HG02610 (cell line): ENCODE measurements at regions not wholly inside any gene's neighbourhood (a gene's known extent, or its start where the extent isn't known, plus 50 kb on each side); places are given as distances from the start of the nearest gene placed in this dataset.
"Not testable (repeated sequence)": the region's sequence is repeated elsewhere in the genome, so short reads cannot be mapped to it uniquely, and the experiment has no call there.

ENCODE experiments used
- ATAC-seq: cut with Tn5 transposase; IDR thresholded peaks from one replicate; pipeline ENCODE4 v1.9.1; 2021; ENCODE audit warnings: mild to moderate bottlenecking, moderate library complexity; ENCODE audit not compliant: unreplicated experiment

DNA sequence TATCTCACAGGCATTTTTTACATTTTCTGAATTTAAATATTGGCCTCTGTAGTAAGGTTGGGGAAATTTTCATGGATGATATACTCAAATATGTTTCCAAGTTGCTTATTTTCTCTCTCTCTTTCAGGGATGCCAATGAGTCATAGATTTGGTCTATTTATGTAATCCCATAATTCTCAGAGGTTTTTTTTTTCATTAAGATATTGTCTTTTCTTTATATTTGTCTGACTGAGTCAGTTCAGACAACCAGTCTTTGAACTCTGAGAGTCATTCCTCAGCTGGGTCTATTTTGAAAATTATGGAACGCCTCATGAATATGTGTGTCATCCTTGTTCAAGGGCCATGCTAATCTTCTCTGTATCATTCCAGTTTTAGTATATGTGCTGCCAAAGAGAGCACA lies 223.2 kb downstream of the PCSK1 start:
- no peak for ATAC-seq

DNA sequence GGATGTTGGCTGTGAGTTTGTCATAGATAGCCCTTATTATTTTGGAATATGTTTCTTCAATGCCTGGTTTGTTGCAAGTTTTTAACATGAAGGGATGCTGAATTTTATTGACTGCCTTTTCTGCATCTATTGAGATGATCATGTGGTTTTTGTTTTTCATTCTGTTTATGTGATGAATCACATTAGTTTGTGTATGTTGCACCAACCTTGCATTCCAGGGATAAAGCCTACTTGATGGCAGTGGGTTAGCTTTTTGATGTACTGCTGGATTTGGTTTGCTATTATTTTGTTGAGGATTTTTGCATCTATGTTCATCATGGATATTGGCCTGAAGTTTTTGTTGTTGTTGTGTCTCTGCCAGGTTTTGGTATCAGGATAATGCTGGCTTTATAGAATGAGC lies 225.6 kb downstream of the PCSK1 start:
- no peak for ATAC-seq

DNA sequence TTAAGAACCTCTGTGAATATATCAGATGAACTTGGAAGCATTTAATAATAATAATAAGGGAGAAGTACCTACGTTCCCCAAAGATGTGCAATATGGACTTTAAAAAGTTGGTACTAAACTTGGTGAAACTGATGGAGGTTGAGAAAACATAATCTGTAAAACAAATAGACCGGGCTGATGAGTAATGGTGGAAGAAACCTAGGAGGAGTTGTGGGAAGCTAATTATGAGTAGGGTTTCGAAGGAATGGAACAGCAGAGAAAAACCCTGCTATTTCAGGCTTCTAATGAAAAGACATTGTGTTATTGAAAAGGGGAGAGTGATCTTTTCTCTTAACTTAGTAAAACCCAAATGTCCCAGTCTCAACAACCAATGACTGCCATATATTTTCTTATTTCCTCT lies 229.3 kb downstream of the PCSK1 start:
- ATAC-seq = no peak

DNA sequence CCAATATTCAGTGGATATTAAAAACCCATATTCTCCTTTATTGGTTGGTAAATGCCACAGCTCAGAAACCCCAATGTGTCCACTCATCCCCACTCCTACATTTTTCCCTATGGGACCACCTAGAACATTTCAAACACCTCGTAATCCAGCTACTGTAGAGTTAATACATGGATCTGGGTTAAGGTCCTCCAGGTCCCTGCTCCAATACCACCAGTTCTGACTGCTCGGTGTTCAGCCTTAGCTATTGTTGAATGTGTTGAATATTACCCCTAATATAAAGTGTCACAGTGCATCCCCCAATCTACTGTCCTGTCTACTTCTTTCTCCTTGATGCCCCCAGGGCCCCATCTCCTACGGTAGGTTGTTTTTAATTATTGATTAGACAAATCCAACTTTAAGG lies 231.5 kb downstream of the PCSK1 start:
- ATAC-seq = no peak

DNA sequence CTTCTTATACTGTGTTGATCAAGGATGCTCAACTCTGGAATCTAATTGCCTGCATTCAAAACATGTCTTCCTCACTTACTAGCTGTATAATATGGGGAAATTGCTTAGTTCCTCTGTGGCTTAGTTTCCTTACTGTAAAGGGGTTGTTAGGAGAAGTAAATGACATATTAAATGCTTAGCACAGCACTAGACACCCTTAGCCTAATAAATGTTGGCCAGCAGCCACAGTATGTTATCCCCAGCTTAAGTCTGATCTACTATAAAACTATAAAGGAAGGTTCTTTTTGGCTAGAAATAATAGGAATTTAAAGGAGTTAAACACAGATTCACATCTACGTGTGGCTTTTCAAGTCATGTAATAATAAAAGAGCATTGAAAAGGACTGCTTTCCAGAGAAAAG lies 232.4 kb downstream of the PCSK1 start:
- no peak for ATAC-seq

DNA sequence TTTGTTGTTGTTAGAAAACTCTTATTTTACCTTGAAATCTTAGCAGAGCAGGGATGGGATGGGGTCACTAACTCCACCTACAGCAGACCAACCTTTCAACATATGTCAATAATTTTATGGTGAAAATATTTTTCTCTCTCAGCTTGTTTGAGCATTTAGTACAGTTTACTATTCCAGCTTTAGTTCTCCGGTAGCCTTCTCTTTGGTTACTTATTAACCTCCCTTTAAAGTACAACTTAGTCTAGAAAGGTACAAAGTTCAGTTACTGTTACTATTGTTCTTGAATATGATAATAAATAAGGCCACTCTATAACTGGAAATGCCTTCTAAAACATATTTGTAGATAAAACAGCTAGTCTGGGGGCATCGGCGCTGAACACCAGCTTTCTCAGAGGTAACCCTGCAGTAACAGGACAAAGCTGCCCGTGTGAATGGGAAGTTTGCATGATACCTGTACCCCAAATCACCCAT lies 233.3 kb downstream of the PCSK1 start:
- no peak for ATAC-seq

DNA sequence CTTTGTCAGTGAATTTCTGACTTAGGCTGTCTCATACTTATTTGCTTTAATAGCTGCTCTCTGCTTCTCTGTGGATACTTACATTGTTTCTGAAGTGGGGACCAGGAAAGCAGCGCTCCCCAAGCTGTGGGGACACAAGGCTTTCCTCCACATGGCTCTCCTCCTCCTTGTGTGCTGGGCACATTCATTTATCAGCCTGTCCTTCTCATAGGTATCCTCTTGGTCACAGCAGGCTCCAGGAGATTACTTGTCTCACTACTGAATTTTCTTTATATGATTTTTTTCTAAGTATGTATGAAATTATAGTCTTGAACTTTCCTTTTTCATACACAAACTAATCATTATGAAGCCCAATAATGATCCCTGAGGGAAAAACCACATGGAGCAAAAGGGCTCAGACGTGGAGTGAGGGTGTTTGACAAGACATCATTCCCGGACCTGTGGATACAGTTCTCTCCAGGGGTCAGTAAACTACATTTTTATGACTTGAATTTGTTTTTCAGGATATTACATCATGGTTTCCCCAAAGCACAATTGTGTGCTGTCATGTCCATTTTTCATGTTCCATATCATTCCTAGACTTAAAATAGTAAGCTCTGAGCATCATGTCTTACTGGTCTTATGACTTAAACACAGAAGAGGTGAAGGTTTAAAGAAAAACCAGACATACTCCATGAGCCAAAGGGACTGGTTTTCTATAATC lies 234.5 kb downstream of the PCSK1 start:
- ATAC-seq = no peak

DNA sequence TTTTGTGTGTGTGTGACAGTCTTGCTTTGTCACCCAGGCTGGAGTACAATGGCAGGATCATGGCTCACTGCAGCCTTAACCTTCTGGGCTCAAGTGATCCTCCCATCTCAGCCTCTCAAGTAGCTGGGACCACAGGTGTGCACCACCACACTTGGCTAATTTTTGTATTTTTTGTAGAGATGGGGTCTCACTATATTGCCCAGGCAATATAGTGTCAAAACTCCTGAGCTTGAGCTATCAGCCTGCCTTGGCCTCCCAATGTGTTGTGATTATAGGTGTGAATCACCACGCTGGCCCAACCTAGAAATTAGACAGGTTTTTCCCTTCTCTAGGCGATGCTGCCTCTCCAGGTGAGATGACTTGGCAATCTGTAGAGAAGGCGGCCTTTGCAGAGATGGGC lies 235.3 kb downstream of the PCSK1 start:
- ATAC-seq = not testable (repeated sequence)

DNA sequence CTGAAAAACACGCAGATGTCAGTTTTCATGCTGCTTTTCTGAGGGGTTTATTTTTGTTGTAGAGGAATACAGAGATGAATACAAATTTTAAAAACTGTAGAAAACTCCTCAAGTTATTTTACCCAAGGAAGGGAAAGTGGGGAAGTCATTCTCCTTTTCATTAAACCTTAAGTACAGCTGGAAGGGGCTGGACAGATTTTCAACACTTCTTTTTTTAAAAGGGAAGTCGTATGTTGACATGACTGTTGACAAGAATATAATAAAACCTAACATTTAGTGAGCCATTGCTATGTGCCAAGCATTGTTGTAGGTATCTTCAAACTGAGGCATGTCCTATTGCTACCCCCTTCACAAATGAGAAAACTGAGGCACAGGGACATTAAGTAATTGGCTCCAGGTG lies 235.7 kb upstream of the ELL2 start:
- no peak for ATAC-seq

DNA sequence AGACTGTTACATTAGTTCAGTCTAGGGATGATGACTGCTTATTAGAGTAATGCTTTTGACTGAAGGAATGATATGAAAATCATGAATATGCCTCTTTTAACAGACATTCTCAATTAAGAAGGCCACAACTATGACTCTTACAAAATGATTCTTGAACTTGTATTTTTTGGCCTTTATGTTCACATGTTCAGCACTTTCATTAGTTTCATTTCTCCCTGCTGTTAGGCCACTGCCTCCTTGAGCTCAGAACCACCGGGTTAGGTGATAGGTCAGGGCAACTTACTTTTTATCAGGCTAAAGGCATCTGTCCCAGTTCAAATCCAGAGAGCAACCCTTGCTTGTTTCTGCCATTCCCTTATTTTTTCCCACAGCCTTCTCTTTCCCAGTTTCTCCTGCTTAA lies 235.2 kb upstream of the ELL2 start:
- no peak for ATAC-seq

DNA sequence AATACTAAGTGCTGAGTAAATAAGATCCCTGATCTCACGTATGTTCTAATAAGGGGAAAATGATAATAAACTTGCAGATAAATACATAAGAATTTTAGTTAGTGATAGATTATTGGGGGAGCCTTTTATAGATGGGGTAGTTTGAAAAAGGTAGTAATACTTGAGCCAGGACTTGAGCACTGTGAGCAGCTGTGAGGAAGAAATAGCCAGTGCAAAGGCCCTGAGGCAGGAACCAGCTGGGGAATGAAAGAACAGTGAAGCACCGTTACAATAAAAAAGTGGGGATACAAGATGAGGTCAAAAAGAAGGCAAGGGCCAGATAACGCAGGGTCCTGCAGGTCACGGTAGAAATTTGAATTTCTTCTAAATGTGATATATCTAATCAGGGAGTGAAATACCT lies 234.8 kb upstream of the ELL2 start:
- no peak for ATAC-seq

DNA sequence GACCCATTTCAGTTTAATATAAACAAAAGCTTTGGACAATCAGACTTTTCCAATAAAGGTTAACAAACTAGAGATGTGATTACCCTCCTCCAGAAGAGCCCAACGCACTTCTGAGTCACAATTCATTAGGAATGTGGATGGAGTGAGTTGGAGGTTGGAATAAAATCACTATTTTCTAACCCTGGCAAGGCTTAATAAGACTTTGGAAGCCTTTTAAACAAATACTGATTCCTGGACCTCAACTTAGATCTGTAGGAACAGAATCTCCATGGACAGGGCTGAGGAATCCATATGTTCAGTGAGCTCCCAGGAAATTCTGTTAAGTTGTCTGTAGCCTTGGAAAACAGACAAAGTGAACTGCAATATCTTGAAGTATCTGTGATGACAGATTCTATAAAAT lies 233.5 kb upstream of the ELL2 start:
- no peak for ATAC-seq

DNA sequence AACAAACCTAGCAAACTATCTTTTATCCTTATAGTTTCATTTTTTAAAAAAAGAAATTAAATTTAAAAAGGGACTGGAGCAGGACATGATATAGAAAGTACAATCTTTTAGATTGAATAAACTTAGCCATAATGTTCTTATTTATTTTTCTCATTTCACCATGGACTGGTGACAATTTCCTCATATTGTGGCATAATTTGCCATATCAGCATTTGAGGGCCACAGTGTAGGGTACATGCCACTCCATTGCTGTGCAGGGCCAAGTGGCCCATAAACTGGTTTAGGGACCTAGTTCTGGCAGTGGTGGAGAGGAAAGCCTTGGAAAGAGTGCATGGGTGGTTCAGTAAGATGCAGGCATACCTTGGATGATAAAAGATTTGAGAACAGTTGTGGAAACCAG lies 232.9 kb upstream of the ELL2 start:
- no peak for ATAC-seq

DNA sequence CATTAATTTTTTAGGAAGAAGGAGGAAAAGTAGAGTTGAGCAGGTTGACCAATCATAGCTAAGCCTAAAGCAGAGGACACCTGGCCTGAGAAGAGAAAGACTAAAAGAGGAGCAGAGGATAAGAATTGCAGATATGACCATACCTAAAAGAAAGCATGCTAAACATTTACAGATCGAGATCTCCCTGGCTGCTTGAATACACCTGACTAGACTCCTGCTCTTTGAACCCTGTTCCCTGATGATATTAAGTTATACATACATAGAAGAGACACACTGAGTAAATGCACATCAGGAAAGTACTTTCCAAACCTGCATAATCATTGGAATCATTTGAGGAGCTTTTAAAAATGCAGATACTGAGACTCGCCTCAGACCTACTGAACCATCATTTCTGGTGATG lies 232.3 kb upstream of the ELL2 start:
- no peak for ATAC-seq

DNA sequence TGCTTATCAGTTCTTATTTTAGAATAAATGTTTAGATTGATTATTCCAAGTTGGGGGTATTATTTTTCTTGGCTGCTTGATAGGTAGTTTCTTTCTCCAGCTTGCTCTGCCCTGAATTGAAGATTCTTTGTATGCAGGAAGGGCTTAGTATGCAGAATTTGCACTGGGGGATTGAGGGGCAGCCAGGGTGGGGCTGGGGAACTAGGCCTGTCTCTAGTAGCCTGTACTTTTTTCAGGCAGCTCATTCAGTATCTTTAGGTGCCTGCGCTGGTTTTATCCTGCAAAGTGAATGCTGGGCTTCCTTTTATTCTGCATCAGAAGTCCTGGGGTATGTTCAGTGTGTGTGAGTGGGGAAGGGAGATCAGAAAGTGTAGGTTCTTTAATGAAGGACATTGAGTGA lies 228.3 kb upstream of the ELL2 start:
- ATAC-seq = no peak

DNA sequence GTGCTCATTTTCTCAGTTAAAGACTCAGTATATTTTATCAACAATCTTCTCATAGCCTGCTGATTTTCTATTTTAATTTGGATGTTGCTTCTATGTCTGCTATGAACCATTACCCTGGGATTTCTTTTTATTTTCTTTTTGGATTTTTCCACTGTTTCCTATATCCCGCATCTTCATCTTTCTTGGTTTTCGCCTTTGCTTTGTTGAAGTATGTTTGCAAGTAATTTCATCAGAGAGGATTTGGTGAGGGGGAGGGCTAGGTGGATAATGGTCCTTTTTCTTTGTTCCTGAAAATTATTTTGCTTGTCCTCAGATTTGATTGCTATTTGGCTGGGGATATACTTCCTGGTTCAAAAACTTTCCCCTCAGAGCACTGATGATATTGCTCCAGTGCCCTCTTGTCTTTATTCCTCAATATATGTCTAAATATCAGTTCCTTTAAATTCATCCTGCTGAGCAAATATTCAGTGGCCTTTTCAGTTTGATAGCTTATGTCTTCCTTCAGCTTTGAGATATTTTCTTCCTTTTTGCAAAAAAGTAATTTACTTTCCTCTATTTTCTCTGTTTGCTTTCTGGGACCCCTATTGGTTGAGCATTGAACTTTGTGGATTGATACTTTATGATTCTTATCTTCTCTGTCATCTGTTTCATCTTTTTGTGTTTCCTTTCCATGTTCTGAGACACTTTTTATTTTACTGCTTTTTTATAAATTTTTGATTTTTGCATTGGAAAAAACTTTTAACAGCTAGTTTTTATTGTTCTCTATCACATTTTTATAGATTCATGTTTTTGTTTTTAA lies 227.6 kb upstream of the ELL2 start:
- ATAC-seq = no peak

DNA sequence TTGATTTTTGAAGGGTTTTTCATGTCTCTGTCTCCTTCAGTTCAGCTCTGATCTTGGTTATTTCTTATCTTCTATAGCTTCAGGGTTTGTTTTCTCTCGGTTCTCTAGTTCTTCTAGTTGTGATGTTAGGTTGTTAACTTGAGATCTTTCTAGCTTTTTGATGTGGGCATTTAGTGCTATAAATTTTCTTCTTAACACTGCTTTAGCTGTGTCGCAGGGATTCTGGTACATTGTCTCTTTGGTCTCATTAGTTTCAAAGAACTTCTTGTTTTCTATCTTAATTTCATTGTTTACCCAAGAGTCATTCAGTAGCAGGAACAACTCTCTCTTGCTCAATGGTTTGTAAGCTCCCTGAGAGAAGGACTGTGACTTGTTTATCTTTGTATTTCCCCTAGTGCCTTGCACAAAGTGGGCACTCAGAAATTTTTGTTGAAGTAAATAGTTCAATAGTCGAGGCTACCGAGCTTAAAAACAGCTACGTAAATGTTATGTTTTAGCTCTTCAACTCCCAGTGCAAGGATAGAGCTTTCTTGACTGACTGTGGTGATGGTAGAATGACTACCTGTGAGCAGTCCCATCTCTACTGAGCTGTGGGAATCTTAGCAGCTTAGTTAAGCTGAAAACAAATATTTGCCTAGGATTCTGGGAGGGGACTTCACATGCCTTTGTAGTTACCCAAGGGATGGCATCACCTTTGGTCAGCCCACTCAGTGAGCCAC lies 225.8 kb upstream of the ELL2 start:
- no peak for ATAC-seq

DNA sequence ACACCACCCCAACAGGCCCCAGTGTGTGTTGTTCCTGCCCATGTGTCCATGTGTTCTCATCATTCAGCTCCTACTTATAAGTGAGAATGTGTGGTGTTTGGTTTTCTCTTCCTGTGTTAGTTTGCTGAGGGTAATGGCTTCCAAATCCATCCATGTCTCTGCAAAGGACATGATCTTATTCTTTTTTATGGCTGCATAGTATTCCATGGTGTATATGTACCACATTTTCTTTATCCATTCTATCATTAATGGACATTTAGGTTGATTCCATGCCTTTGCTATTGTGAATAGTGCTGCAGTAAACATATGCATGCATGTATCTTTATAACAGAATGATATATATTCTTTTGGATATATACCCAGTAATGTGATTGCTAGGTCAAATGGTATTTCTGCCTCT lies 222.9 kb upstream of the ELL2 start:
- not testable (repeated sequence) for ATAC-seq

DNA sequence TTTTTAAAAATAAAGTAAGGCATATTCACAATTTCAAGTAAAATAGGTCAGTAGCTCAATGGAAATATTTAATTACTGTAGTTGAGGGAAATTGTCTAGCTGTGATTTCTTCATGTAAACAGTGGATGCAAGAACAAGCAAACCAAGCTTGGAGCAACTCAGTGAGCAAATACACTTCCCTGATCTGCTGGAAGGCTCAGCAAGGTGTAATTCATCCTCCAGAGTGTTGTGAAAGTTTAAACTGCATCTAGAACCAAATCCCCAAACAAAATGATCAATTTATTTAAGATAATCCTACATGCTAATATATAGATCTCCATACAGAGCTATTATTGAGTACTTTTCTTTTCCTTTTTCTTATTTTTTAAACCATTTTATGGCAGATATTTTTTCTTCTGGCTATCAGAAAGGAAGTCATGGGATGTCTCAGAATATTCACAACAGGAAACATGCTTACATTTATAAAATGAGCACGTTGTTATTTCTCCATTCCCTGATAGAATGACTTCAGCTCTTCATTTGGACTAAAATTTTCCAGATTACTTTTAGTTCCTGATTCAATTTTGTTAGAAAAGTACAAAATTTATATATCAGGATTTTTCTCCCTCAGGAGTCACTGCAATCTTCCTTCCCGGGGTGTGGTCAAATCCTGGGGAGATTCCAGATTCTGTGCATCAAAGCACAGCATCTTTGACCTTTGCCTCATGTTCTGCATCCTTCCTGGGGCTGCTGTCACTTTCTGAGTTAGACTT lies 219.2 kb upstream of the ELL2 start:
- ATAC-seq = no peak

DNA sequence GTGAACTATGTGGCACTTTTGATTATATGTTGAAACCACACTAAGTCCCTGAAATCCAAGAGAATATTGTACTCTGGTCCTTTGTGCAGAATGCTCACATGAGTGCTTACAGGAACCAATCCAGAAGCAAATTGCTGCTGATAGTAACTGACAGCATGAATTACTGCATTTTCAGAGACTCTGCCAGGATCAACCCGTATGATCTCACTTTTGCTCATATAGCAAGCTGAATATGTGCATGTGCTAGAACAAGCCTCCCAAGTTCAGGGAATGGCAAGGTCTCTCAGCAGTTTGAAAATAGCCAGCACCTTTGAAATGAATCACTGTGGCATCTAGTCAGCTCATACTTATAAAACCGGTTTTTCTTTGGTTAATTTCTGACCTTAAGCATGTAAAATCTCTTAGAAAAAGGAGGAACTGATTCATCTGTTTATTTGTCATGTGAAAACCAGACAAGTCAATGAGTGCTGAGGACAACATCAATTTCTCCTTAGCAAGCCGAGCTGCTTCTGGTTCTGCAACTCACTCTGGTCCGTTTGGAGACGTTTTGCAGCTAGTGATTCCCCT lies 215.7 kb upstream of the ELL2 start:
- peak; percentile 95 for ATAC-seq

DNA sequence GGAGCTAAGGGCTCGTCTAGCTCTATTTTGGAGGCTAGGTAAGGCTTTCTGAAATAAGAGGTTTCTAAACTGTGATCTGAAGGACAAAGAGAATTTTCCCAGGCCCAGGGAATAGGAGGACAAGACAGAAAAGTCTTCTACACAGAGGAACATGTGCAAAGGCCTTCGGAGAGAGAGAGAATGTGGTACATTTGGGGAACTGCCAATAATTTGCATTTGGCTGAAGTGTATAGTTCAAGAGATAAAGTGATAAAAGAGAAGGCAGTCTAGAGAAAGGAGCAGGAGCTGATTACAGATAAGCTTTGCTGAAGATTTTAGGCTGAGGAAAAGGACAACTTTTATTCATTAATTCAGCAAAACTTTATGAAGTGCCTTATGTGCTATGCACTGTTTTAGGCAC lies 214.4 kb upstream of the ELL2 start:
- no peak for ATAC-seq
